Gastrocnemius medialis (tissue), 4 donors: ENCODE measurements at regions not wholly inside any gene's neighbourhood (a gene's known extent, or its start where the extent isn't known, plus 50 kb on each side); places are given as distances from the start of the nearest gene placed in this dataset.

Source experiments
- CTCF ChIP-seq, 5 experiments: fragments of 450-650 bp in 3 of 5; fragments of 200-600 bp in 2 of 5; sonication (generic) in 2 of 5; IDR thresholded peaks in 4 of 5; conservative IDR thresholded peaks in 1 of 5; 1 replicate in 4 of 5; 2 replicates in 1 of 5; pipeline ENCODE4 v1.5.1; 2016 to 2019; ENCODE audit warnings: antibody characterized with exemption in 5 of 5, mild to moderate bottlenecking in 3 of 5, moderate library complexity in 3 of 5
- POLR2A ChIP-seq, 2 donors: fragments of 450-650 bp; IDR thresholded peaks; one replicate each; pipeline ENCODE4 v1.6.1; 2017; ENCODE audit warnings: antibody characterized with exemption in 2 of 2, mild to moderate bottlenecking in 2 of 2, moderate library complexity in 2 of 2

GRCh38 chr3:30457081-30457480 is 149.3 kb upstream of the TGFBR2 start:
- TF ChIP-seq CTCF (IDR thresholded peaks at IDR 0.05 in 4 of 5, conservative IDR thresholded peaks at IDR 0.05 in 1 of 5) (no peak), POLR2A (IDR thresholded peaks at IDR 0.05) (no peak)
